Nephron (organoid): ENCODE measurements at regions not wholly inside any gene's neighbourhood (a gene's known extent, or its start where the extent isn't known, plus 50 kb on each side); places are given as distances from the start of the nearest gene placed in this dataset.

Experiments
- H3K27ac Mint-ChIP-seq, 3 experiments: 2 replicates each; pipeline ENCODE4 v1.8.0; 2020; ENCODE audit warnings: mixed read lengths in 3 of 3, mild to moderate bottlenecking in 2 of 3, moderate library complexity in 1 of 3
- H3K27me3 Mint-ChIP-seq: 2 replicates; pipeline ENCODE4 v1.8.0; 2021; ENCODE audit warnings: low read depth, mild to moderate bottlenecking, moderate library complexity, mixed read lengths
- H3K36me3 Mint-ChIP-seq: 2 replicates; pipeline ENCODE4 v1.8.0; 2020; ENCODE audit warnings: low read depth, mixed read lengths
- H3K4me1 Mint-ChIP-seq: 2 replicates; pipeline ENCODE4 v1.8.0; 2020; ENCODE audit warnings: mixed read lengths
- H3K4me3 Mint-ChIP-seq, 3 experiments: 2 replicates each; pipeline ENCODE4 v1.8.0; 2020; ENCODE audit warnings: mild to moderate bottlenecking in 3 of 3, mixed read lengths in 3 of 3, moderate library complexity in 2 of 3
- H3K9me3 Mint-ChIP-seq: 2 replicates; pipeline ENCODE4 v1.8.0; 2020; ENCODE audit warnings: mixed read lengths
- TF ChIP-seq, protein P1 (sequence below), 3 experiments: fragments of 200-600 bp; sonication (generic); IDR thresholded peaks; one replicate each; pipeline ENCODE4 v1.5.0; 2021; ENCODE audit warnings: antibody characterized with exemption in 3 of 3; ENCODE audit not compliant: unreplicated experiment in 3 of 3

DNA sequence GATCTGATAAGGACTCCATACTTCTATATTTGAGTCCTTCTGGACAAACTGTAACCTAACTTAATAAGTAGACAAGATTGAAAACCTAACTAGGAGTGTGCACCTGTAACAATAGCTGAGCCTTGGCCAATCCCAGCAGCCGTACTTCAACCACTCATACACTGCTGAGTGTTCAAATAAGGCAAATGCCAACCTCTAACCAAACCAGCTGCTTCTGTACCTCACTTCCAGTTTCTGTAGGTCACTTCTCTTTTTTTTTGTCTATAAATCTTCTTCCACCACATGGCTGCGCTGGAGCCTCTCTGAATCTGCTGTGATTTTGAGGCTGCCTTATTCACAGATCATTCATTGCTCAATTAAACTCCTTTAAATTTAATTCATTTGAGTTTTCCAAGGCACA is 753.2 kb downstream of the DNAJB9 start:
- H3K27me3 Mint-ChIP-seq = no peaks in the 10 kb centered on the region
- no peak overlapping the region for H3K27ac Mint-ChIP-seq
- H3K36me3 Mint-ChIP-seq = no peaks in the 10 kb centered on the region
- TF ChIP-seq, protein P1, sequence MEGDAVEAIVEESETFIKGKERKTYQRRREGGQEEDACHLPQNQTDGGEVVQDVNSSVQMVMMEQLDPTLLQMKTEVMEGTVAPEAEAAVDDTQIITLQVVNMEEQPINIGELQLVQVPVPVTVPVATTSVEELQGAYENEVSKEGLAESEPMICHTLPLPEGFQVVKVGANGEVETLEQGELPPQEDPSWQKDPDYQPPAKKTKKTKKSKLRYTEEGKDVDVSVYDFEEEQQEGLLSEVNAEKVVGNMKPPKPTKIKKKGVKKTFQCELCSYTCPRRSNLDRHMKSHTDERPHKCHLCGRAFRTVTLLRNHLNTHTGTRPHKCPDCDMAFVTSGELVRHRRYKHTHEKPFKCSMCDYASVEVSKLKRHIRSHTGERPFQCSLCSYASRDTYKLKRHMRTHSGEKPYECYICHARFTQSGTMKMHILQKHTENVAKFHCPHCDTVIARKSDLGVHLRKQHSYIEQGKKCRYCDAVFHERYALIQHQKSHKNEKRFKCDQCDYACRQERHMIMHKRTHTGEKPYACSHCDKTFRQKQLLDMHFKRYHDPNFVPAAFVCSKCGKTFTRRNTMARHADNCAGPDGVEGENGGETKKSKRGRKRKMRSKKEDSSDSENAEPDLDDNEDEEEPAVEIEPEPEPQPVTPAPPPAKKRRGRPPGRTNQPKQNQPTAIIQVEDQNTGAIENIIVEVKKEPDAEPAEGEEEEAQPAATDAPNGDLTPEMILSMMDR (IDR thresholded peaks at IDR 0.05; ENCODE audit: unreplicated experiment in 3 of 3) = no peak
- H3K9me3 Mint-ChIP-seq = no peaks in the 10 kb centered on the region
- H3K4me1 Mint-ChIP-seq = no peaks in the 10 kb centered on the region
- no peak overlapping the region for H3K4me3 Mint-ChIP-seq

DNA sequence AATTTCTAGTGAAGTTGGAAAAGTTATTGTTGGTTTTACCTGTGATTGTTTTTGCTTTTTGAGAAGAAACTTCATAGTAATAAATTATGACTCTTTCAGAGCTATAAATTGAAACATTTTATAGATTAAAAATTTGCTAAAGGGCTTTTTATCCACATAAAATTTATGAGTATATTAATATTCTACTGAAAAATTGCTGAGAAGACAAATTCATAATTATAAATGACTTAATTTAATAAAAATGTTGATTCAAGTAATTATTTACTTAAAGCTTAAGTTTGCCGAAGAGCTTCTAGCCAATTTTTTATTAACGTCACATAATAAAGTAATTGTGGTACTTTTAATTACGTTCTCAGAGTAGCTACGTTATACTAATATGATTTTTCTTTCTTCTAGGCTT is 761.7 kb downstream of the DNAJB9 start:
- TF ChIP-seq, protein P1 (IDR thresholded peaks at IDR 0.05; ENCODE audit: unreplicated experiment in 3 of 3) = no peak
- Mint-ChIP-seq H3K27me3 (no peaks in the 10 kb centered on the region), H3K4me3 (no peak overlapping the region), H3K27ac (no peak overlapping the region), H3K4me1 (no peaks in the 10 kb centered on the region), H3K36me3 (no peaks in the 10 kb centered on the region), H3K9me3 (peaks cover 3% of the 10 kb centered on the region)

DNA sequence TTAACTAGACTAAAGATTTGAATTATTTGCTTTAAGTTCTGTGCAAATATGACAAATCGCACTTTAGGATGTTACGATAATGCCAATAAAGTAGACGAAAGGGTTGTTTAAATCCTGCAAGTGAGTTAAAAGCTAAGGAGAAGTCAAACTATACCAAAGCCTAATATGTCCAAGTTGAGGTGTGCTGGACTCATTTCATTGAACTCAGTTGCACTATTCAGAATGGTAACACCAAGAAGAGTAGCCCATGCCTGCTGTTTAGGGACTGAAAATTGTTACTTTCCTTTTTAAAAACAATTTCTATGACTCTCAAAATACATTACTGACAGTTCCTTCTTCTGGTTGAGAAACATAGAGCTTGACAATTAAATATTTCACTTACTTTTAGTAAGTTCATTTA is 766.3 kb downstream of the DNAJB9 start:
- H3K4me1 Mint-ChIP-seq = no peaks in the 10 kb centered on the region
- no peaks in the 10 kb centered on the region for H3K36me3 Mint-ChIP-seq
- no peak overlapping the region for H3K27ac Mint-ChIP-seq
- H3K4me3 Mint-ChIP-seq = no peak overlapping the region
- TF ChIP-seq, protein P1 (IDR thresholded peaks at IDR 0.05; ENCODE audit: unreplicated experiment in 3 of 3) = no peak
- H3K27me3 Mint-ChIP-seq = no peaks in the 10 kb centered on the region
- peaks cover under 1% of the 10 kb centered on the region for H3K9me3 Mint-ChIP-seq

DNA sequence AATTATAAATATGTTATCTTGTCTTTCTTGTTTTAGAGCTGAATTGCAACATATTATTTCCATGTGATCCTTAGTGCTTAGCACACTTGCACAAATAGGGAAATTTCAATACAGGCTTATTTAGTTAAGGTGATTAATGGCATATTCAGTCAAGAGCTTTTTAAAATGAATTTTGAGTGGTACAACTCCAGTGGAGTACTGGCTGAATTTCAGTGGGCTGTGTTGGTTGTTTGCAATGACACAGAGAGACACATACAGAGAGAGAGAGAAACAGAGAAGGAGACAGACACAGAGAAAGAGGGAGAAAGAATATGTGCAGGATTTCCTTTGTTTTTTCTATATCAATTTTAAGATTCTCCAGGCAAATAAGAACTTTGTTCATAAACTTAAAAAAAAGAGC is 766.9 kb downstream of the DNAJB9 start:
- no peak overlapping the region for H3K4me3 Mint-ChIP-seq
- H3K27me3 Mint-ChIP-seq = no peaks in the 10 kb centered on the region
- H3K4me1 Mint-ChIP-seq = no peaks in the 10 kb centered on the region

DNA sequence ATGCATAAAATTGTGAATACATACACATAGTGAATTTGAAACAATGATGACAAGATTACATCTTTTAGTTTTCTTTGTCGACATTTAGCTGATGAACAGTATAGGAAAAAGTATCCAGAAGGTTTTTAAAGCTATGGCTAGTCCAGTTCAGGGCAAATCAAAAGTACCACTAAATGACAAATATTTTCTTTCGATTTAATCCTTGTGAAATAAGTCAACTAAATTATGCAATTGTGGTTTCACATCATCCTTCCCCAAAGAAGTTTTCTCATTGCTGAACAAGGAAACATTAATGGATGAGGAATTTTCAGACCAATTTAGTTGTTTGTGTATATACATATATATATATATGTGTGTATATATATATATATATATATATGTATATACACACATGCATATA is 774.0 kb downstream of the DNAJB9 start:
- Mint-ChIP-seq H3K4me1 (no peaks in the 10 kb centered on the region), H3K9me3 (no peaks in the 10 kb centered on the region), H3K36me3 (no peaks in the 10 kb centered on the region), H3K4me3 (no peak overlapping the region), H3K27me3 (no peaks in the 10 kb centered on the region), H3K27ac (no peak overlapping the region)
- TF ChIP-seq, protein P1 (IDR thresholded peaks at IDR 0.05; ENCODE audit: unreplicated experiment in 3 of 3) = no peak

More for the DNA sequence above, 766.9 kb downstream of the DNAJB9 start:
- Mint-ChIP-seq H3K9me3 (no peaks in the 10 kb centered on the region), H3K36me3 (no peaks in the 10 kb centered on the region), H3K27ac (no peak overlapping the region)
- TF ChIP-seq, protein P1 (IDR thresholded peaks at IDR 0.05; ENCODE audit: unreplicated experiment in 3 of 3) = no peak

DNA sequence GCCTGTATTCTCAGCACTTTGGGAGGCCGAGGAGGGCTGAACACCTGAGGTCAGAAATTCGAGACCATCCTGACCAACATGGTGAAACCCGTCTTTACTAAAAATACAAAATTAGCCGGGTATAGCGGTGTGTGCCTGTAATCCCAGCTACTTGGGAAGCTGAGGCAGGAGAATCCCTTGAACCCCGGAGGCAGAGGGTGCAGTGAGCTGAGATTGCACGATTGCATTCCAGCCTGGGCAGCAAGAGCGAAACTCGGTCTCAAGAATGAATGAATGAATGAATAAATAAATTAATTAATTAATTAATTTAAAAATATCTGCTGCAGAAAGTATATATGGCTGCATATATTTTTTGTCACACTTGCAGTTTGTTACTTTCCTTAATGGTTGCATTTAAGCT is 781.8 kb downstream of the DNAJB9 start:
- Mint-ChIP-seq H3K9me3 (no peaks in the 10 kb centered on the region), H3K4me3 (no peak overlapping the region), H3K27me3 (no peaks in the 10 kb centered on the region), H3K36me3 (no peaks in the 10 kb centered on the region), H3K27ac (no peak overlapping the region), H3K4me1 (no peaks in the 10 kb centered on the region)
- TF ChIP-seq, protein P1 (IDR thresholded peaks at IDR 0.05; ENCODE audit: unreplicated experiment in 3 of 3) = no peak
